ELF-1 (cell line): ENCODE measurements at regions not wholly inside any gene's neighbourhood (a gene's known extent, or its start where the extent isn't known, plus 50 kb on each side); places are given as distances from the start of the nearest gene placed in this dataset.
"Not testable (repeated sequence)": the region's sequence is repeated elsewhere in the genome, so short reads cannot be mapped to it uniquely, and the experiment has no call there.

ENCODE experiments used
- DNase-seq: peaks from one replicate; pipeline ENCODE4 v3.0.0-alpha.2; 2016; ENCODE audit warnings: low read depth, low spot score

GRCh38 chr12:9412459-9412858 lies 195.3 kb downstream of the KLRB1 start:
- DNase-seq, result not testable (repeated sequence)

GRCh38 chr12:9411616-9412268 lies 196.0 kb downstream of the KLRB1 start:
- DNase-seq, result not testable (repeated sequence)

- DNase-seq, result peak; percentile 85
Observed at GRCh38 chr12:9407425-9407748, 199.2 kb upstream of the PZP start.

GRCh38 chr12:9406564-9407424 lies 198.6 kb upstream of the PZP start:
- DNase-seq, result no peak

- DNase-seq, result peak; percentile 21
Observed at GRCh38 chr12:9405886-9406563, 197.8 kb upstream of the PZP start.

GRCh38 chr12:9404469-9405260 lies 196.5 kb upstream of the PZP start:
- no peak for DNase-seq

- DNase-seq, result no peak
Observed at GRCh38 chr12:9404031-9404430, 195.8 kb upstream of the PZP start.

GRCh38 chr12:9402432-9403040 lies 194.3 kb upstream of the PZP start:
- not testable (repeated sequence) for DNase-seq

- DNase-seq, result not testable (repeated sequence)
Observed at GRCh38 chr12:9396367-9396766, 188.2 kb upstream of the PZP start.

- DNase-seq, result not testable (repeated sequence)
Observed at GRCh38 chr12:9395220-9395619, 187.0 kb upstream of the PZP start.

GRCh38 chr12:9392842-9393241 lies 184.6 kb upstream of the PZP start:
- no peak for DNase-seq

- no peak for DNase-seq
Observed at GRCh38 chr12:9391815-9392214, 183.6 kb upstream of the PZP start.

- no peak for DNase-seq
Observed at GRCh38 chr12:9390761-9391160, 182.6 kb upstream of the PZP start.

- no peak for DNase-seq
Observed at GRCh38 chr12:9389796-9390195, 181.6 kb upstream of the PZP start.

GRCh38 chr12:9388379-9388778 lies 180.2 kb upstream of the PZP start:
- DNase-seq, result no peak

GRCh38 chr12:9387450-9387849 lies 179.3 kb upstream of the PZP start:
- no peak for DNase-seq

- no peak for DNase-seq
Observed at GRCh38 chr12:9383585-9383984, 175.4 kb upstream of the PZP start.

- no peak for DNase-seq
Observed at GRCh38 chr12:9381619-9382018, 173.4 kb upstream of the PZP start.

GRCh38 chr12:9380650-9381049 lies 172.5 kb upstream of the PZP start:
- no peak for DNase-seq

- DNase-seq, result no peak
Observed at GRCh38 chr12:9379023-9379742, 171.0 kb upstream of the PZP start.

GRCh38 chr12:9378430-9378835 lies 170.2 kb upstream of the PZP start:
- DNase-seq, result peak; percentile 45
